ENCODE measurements at regions not wholly inside any gene's neighbourhood (a gene's known extent, or its start where the extent isn't known, plus 50 kb on each side); places are given as distances from the start of the nearest gene placed in this dataset.

GRCh38 chr2:108165729-108166128 is 74.0 kb upstream of the SULT1C3 start:
- no peak overlapping the region for H3K27ac ChIP-seq
- H3K36me3 ChIP-seq: no peaks in the 10 kb centered on the region
- no peaks in the 10 kb centered on the region for H3K27me3 ChIP-seq
- H3K9me3 ChIP-seq: no peaks in the 10 kb centered on the region
- intact Hi-C loops (cut with DNase I): no loop called here
- no peak for ATAC-seq
- TF ChIP-seq CTCF (IDR thresholded peaks at IDR 0.05): no peak
- H3K4me3 ChIP-seq: no peak overlapping the region
- H3K4me1 ChIP-seq: no peaks in the 10 kb centered on the region
- DNase-seq: no peak

GRCh38 chr2:108167699-108168098 is 72.1 kb upstream of the SULT1C3 start:
- no peaks in the 10 kb centered on the region for H3K9me3 ChIP-seq
- H3K27ac ChIP-seq: no peak overlapping the region
- DNase-seq (no peak), ATAC-seq (no peak)
- intact Hi-C loops (cut with DNase I): no loop called here
- H3K27me3 ChIP-seq: no peaks in the 10 kb centered on the region
- no peak for TF ChIP-seq CTCF (IDR thresholded peaks at IDR 0.05)
- H3K4me1 ChIP-seq: no peaks in the 10 kb centered on the region
- H3K4me3 ChIP-seq: no peak overlapping the region
- H3K36me3 ChIP-seq: no peaks in the 10 kb centered on the region

GRCh38 chr2:108169982-108170625 is 69.7 kb upstream of the SULT1C3 start:
- intact Hi-C loops (cut with DNase I): no loop called here
- Histone ChIP-seq H3K9me3 (no peaks in the 10 kb centered on the region), H3K27me3 (no peaks in the 10 kb centered on the region), H3K36me3 (no peaks in the 10 kb centered on the region), H3K4me1 (no peaks in the 10 kb centered on the region), H3K27ac (no peak overlapping the region), H3K4me3 (no peak overlapping the region)
- DNase-seq (no peak), ATAC-seq (peak; percentile 36)
- TF ChIP-seq CTCF (IDR thresholded peaks at IDR 0.05): peak; percentile 47

GRCh38 chr2:108171657-108172056 is 68.1 kb upstream of the SULT1C3 start:
- intact Hi-C loops (cut with DNase I): no loop called here
- Histone ChIP-seq H3K9me3 (no peaks in the 10 kb centered on the region), H3K4me3 (no peak overlapping the region), H3K36me3 (no peaks in the 10 kb centered on the region), H3K4me1 (no peaks in the 10 kb centered on the region), H3K27me3 (no peaks in the 10 kb centered on the region), H3K27ac (no peak overlapping the region)
- DNase-seq (no peak), ATAC-seq (peak; percentile 39)
- TF ChIP-seq CTCF (IDR thresholded peaks at IDR 0.05): no peak

GRCh38 chr2:108182489-108182888 is 57.3 kb upstream of the SULT1C3 start:
- ATAC-seq (peak; percentile 31), DNase-seq (no peak)
- no peak overlapping the region for H3K27ac ChIP-seq
- no peaks in the 10 kb centered on the region for H3K36me3 ChIP-seq
- intact Hi-C loops (cut with DNase I): no loop called here
- H3K9me3 ChIP-seq: no peaks in the 10 kb centered on the region
- H3K27me3 ChIP-seq: no peaks in the 10 kb centered on the region
- no peak for TF ChIP-seq CTCF (IDR thresholded peaks at IDR 0.05)
- H3K4me1 ChIP-seq: no peaks in the 10 kb centered on the region
- H3K4me3 ChIP-seq: no peak overlapping the region

- ATAC-seq: peak; percentile 56
- Histone ChIP-seq H3K9me3 (no peaks in the 10 kb centered on the region), H3K27ac (no peak overlapping the region), H3K4me3 (no peak overlapping the region), H3K27me3 (no peaks in the 10 kb centered on the region), H3K36me3 (no peaks in the 10 kb centered on the region), H3K4me1 (no peaks in the 10 kb centered on the region)
- no peak for DNase-seq
- intact Hi-C loops (cut with DNase I): no loop called here
- peak; percentile 32 for TF ChIP-seq CTCF (IDR thresholded peaks at IDR 0.05)
Measured at GRCh38 chr2:108184419-108184818, 55.3 kb upstream of the SULT1C3 start.
